B cell (primary cell): ENCODE measurements at regions not wholly inside any gene's neighbourhood (a gene's known extent, or its start where the extent isn't known, plus 50 kb on each side); places are given as distances from the start of the nearest gene placed in this dataset.

Source experiments
- EZH2 ChIP-seq: IDR thresholded peaks from 2 replicates; pipeline ENCODE4 v1.6.1; 2012; ENCODE audit warnings: borderline replicate concordance, low read depth, mild to moderate bottlenecking, moderate library complexity, low read length; ENCODE audit not compliant: insufficient read depth, poor library complexity, severe bottlenecking
- TF ChIP-seq, protein P1 (sequence below): fragments of 200-600 bp; IDR thresholded peaks from one replicate; pipeline ENCODE4 v1.8.0; 2022; ENCODE audit warnings: antibody characterized with exemption, mild to moderate bottlenecking

DNA sequence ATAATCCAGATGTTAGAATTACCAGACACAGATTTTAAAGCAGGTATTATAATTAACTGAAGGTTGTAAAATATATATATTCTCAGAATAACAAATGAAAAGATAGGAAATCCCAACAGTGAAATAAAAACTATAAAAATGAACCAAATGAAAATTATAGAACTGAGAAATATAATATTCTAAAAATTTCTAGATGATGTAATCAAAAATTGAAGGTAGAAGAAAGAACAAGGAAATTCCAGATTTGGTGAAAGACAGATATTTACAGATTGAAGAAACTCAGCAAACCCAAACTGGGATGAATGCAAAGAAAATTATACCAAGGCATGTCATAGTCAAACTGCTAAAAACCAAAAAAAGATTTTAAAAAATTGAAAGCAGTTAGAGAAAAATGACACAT, 729.4 kb downstream of the MATN1 start:
- TF ChIP-seq, protein P1, sequence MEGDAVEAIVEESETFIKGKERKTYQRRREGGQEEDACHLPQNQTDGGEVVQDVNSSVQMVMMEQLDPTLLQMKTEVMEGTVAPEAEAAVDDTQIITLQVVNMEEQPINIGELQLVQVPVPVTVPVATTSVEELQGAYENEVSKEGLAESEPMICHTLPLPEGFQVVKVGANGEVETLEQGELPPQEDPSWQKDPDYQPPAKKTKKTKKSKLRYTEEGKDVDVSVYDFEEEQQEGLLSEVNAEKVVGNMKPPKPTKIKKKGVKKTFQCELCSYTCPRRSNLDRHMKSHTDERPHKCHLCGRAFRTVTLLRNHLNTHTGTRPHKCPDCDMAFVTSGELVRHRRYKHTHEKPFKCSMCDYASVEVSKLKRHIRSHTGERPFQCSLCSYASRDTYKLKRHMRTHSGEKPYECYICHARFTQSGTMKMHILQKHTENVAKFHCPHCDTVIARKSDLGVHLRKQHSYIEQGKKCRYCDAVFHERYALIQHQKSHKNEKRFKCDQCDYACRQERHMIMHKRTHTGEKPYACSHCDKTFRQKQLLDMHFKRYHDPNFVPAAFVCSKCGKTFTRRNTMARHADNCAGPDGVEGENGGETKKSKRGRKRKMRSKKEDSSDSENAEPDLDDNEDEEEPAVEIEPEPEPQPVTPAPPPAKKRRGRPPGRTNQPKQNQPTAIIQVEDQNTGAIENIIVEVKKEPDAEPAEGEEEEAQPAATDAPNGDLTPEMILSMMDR, result no peak
- TF ChIP-seq EZH2, result no peak
